Fibroblast of skin of left quadriceps (primary cell): ENCODE measurements at regions not wholly inside any gene's neighbourhood (a gene's known extent, or its start where the extent isn't known, plus 50 kb on each side); places are given as distances from the start of the nearest gene placed in this dataset.
A peak's percentile ranks its signal among the peaks of the same experiment; 100 is the strongest.

ENCODE experiments used
- DNase-seq, 2 experiments: peaks; one replicate each; pipeline ENCODE4 v3.0.0-alpha.2; 2013; ENCODE audit warnings: low read depth in 2 of 2

GRCh38 chr7:112395411-112395810 lies 54.8 kb upstream of the IFRD1 start:
- DNase-seq = no peak

GRCh38 chr7:112395893-112396292 lies 54.4 kb upstream of the IFRD1 start:
- DNase-seq = no peak

- DNase-seq = no peak
Observed at GRCh38 chr7:112398534-112398933, 51.7 kb upstream of the IFRD1 start.

- DNase-seq = peak; percentile 12 to 15
Observed at GRCh38 chr7:112399501-112399900, 50.8 kb upstream of the IFRD1 start.

- peak; percentile 64 to 69 for DNase-seq
Observed at GRCh38 chr7:112400141-112400540, 50.1 kb upstream of the IFRD1 start.
